GM20000 (cell line): ENCODE measurements at regions not wholly inside any gene's neighbourhood (a gene's known extent, or its start where the extent isn't known, plus 50 kb on each side); places are given as distances from the start of the nearest gene placed in this dataset.

Source experiments
- DNase-seq: peaks from one replicate; pipeline ENCODE4 v3.0.0; 2012; ENCODE audit warnings: low spot score
- CTCF ChIP-seq: IDR thresholded peaks from 2 replicates; pipeline ENCODE4 v1.5.1; 2012; ENCODE audit warnings: mild to moderate bottlenecking, control low read depth; ENCODE audit errors: extremely low read depth, missing control alignments

GRCh38 chr15:57821826-57822225, 115.3 kb downstream of the POLR2M start:
- no peak for TF ChIP-seq CTCF

GRCh38 chr15:57823325-57823882, 116.9 kb downstream of the POLR2M start:
- no peak for TF ChIP-seq CTCF
- no peak for DNase-seq

More at GRCh38 chr15:57821826-57822225, 115.3 kb downstream of the POLR2M start:
- no peak for DNase-seq

GRCh38 chr15:57824186-57824585, 117.7 kb downstream of the POLR2M start:
- no peak for DNase-seq
- no peak for TF ChIP-seq CTCF

- no peak for DNase-seq
- TF ChIP-seq CTCF = no peak
Measured at GRCh38 chr15:57827021-57827420, 120.5 kb downstream of the POLR2M start.

GRCh38 chr15:57827971-57828370, 121.5 kb downstream of the POLR2M start:
- no peak for DNase-seq
- no peak for TF ChIP-seq CTCF

- no peak for DNase-seq
- no peak for TF ChIP-seq CTCF
Measured at GRCh38 chr15:57832183-57832582, 125.7 kb downstream of the POLR2M start.

GRCh38 chr15:57835119-57835518, 128.6 kb downstream of the POLR2M start:
- TF ChIP-seq CTCF = no peak
- DNase-seq = no peak

- no peak for TF ChIP-seq CTCF
- DNase-seq = no peak
Measured at GRCh38 chr15:57849317-57849716, 142.8 kb downstream of the POLR2M start.
